ENCODE measurements at regions not wholly inside any gene's neighbourhood (a gene's known extent, or its start where the extent isn't known, plus 50 kb on each side); places are given as distances from the start of the nearest gene placed in this dataset.

GRCh38 chr22:22993184-22993583 is 77.1 kb upstream of the GNAZ start:
- no peak for DNase-seq (ENCODE audit: low spot score)
- in situ Hi-C loops (cut with HindIII; ENCODE audit: low sequenced_read_pairs): no loop called here

- in situ Hi-C loops (cut with HindIII; ENCODE audit: low sequenced_read_pairs): no loop called here
- DNase-seq (ENCODE audit: low spot score): no peak
Measured at GRCh38 chr22:22995166-22995565, 75.2 kb upstream of the GNAZ start.

GRCh38 chr22:22996511-22997261 is 73.6 kb upstream of the GNAZ start:
- no peak for DNase-seq (ENCODE audit: low spot score)
- in situ Hi-C loops (cut with HindIII; ENCODE audit: low sequenced_read_pairs): no loop called here

GRCh38 chr22:22997262-22997898 is 72.9 kb upstream of the GNAZ start:
- DNase-seq (ENCODE audit: low spot score): no peak
- in situ Hi-C loops (cut with HindIII; ENCODE audit: low sequenced_read_pairs): no loop called here

- in situ Hi-C loops (cut with HindIII; ENCODE audit: low sequenced_read_pairs): no loop called here
Measured at GRCh38 chr22:22997988-22998387, 72.3 kb upstream of the GNAZ start.

GRCh38 chr22:22999523-22999922 is 70.8 kb upstream of the GNAZ start:
- no peak for DNase-seq (ENCODE audit: low spot score)
- in situ Hi-C loops (cut with HindIII; ENCODE audit: low sequenced_read_pairs): no loop called here

More at GRCh38 chr22:22997988-22998387, 72.3 kb upstream of the GNAZ start:
- DNase-seq (ENCODE audit: low spot score): no peak

- in situ Hi-C loops (cut with HindIII; ENCODE audit: low sequenced_read_pairs): no loop called here
- no peak for DNase-seq (ENCODE audit: low spot score)
Measured at GRCh38 chr22:23000657-23001347, 69.5 kb upstream of the GNAZ start.

GRCh38 chr22:23001463-23001862 is 68.9 kb upstream of the GNAZ start:
- in situ Hi-C loops (cut with HindIII; ENCODE audit: low sequenced_read_pairs): no loop called here

GRCh38 chr22:23002612-23003180 is 67.6 kb upstream of the GNAZ start:
- DNase-seq (ENCODE audit: low spot score): no peak
- in situ Hi-C loops (cut with HindIII; ENCODE audit: low sequenced_read_pairs): no loop called here

More at GRCh38 chr22:23001463-23001862, 68.9 kb upstream of the GNAZ start:
- DNase-seq (ENCODE audit: low spot score): no peak

- no peak for DNase-seq (ENCODE audit: low spot score)
- in situ Hi-C loops (cut with HindIII; ENCODE audit: low sequenced_read_pairs): no loop called here
Measured at GRCh38 chr22:23007823-23008222, 62.5 kb upstream of the GNAZ start.

- in situ Hi-C loops (cut with HindIII; ENCODE audit: low sequenced_read_pairs): no loop called here
- no peak for DNase-seq (ENCODE audit: low spot score)
Measured at GRCh38 chr22:23008896-23009295, 61.4 kb upstream of the GNAZ start.
